ENCODE measurements at regions not wholly inside any gene's neighbourhood (a gene's known extent, or its start where the extent isn't known, plus 50 kb on each side); places are given as distances from the start of the nearest gene placed in this dataset.

GRCh38 chr12:19896041-19896440, 456.7 kb downstream of the AEBP2 start (continued):
- TF ChIP-seq MAX (IDR thresholded peaks at IDR 0.05) (no peak), EGR1 (IDR thresholded peaks at IDR 0.05; ENCODE audit: low read depth in 2 of 2) (no peak), GABPA (IDR thresholded peaks at IDR 0.05 in 1 of 2, conservative IDR thresholded peaks at IDR 0.05 in 1 of 2) (no peak)

GRCh38 chr12:19896534-19896933, 457.2 kb downstream of the AEBP2 start:
- Histone ChIP-seq H3K27me3 (ENCODE audit: control insufficient read depth in 4 of 4, insufficient read depth in 4 of 4, low read length in 3 of 4) (no peaks in the 10 kb centered on the region), H3K4me1 (ENCODE audit: control insufficient read depth in 4 of 4, insufficient read depth in 4 of 4, low read length in 3 of 4) (peaks cover 0 to 3% (median 0%) of the 10 kb centered on the region in 4 donors), H3K9ac (ENCODE audit: low read depth in 1 of 2, low read length in 2 of 2) (no peak overlapping the region), H3K9me3 (ENCODE audit: control insufficient read depth in 4 of 4, low read length in 3 of 4) (peaks cover 0 to 1% (median 0%) of the 10 kb centered on the region in 4 donors), H3K36me3 (ENCODE audit: control insufficient read depth in 4 of 4, insufficient read depth in 3 of 4, low read depth in 1 of 4, low read length in 3 of 4) (no peaks in the 10 kb centered on the region), H3K4me3 (ENCODE audit: low read depth in 1 of 3, low read length in 3 of 3) (no peak overlapping the region), H3K27ac (ENCODE audit: low read depth in 1 of 2, low read length in 2 of 2) (no peak overlapping the region)
- WGBS, result 77% methylated on average over 3 of the region's 3 CpGs
- no peak for DNase-seq (ENCODE audit: low spot score)
- TF ChIP-seq CTCF (IDR thresholded peaks at IDR 0.05; ENCODE audit: low read depth, low read length, missing input control) (no peak), JUND (IDR thresholded peaks at IDR 0.05) (no peak), EGR1 (IDR thresholded peaks at IDR 0.05; ENCODE audit: low read depth in 2 of 2) (no peak), RXRA (IDR thresholded peaks at IDR 0.05) (no peak), YY1 (IDR thresholded peaks at IDR 0.05) (no peak), RAD21 (IDR thresholded peaks at IDR 0.05) (no peak), FOXA1 (IDR thresholded peaks at IDR 0.05) (no peak), ATF3 (IDR thresholded peaks at IDR 0.05) (no peak), NR2F2 (IDR thresholded peaks at IDR 0.05) (no peak), FOXA2 (IDR thresholded peaks at IDR 0.05) (no peak), ZBTB33 (IDR thresholded peaks at IDR 0.05) (no peak), TAF1 (conservative IDR thresholded peaks at IDR 0.05) (no peak)

- WGBS, result 74% methylated on average over 2 of the region's 2 CpGs
- peaks cover 0 to 1% (median 0%) of the 10 kb centered on the region in 4 donors for H3K9me3 ChIP-seq (ENCODE audit: control insufficient read depth in 4 of 4, low read length in 3 of 4)
- no peak overlapping the region for H3K9ac ChIP-seq (ENCODE audit: low read depth in 1 of 2, low read length in 2 of 2)
- H3K4me1 ChIP-seq (ENCODE audit: control insufficient read depth in 4 of 4, insufficient read depth in 4 of 4, low read length in 3 of 4), result no peaks in the 10 kb centered on the region
- H3K27ac ChIP-seq (ENCODE audit: low read depth in 1 of 2, low read length in 2 of 2), result no peak overlapping the region
- H3K4me3 ChIP-seq (ENCODE audit: low read depth in 1 of 3, low read length in 3 of 3), result no peak overlapping the region
- no peak for DNase-seq (ENCODE audit: low spot score)
- H3K36me3 ChIP-seq (ENCODE audit: control insufficient read depth in 4 of 4, insufficient read depth in 3 of 4, low read depth in 1 of 4, low read length in 3 of 4), result no peaks in the 10 kb centered on the region
- H3K27me3 ChIP-seq (ENCODE audit: control insufficient read depth in 4 of 4, insufficient read depth in 4 of 4, low read length in 3 of 4), result no peaks in the 10 kb centered on the region
- TF ChIP-seq ZBTB33 (IDR thresholded peaks at IDR 0.05) (no peak), SP1 (IDR thresholded peaks at IDR 0.05) (no peak), JUND (IDR thresholded peaks at IDR 0.05) (no peak), CTCF (IDR thresholded peaks at IDR 0.05; ENCODE audit: low read depth, low read length, missing input control) (no peak), HNF4A (conservative IDR thresholded peaks at IDR 0.05) (no peak), RXRA (IDR thresholded peaks at IDR 0.05) (no peak), GABPA (IDR thresholded peaks at IDR 0.05 in 1 of 2, conservative IDR thresholded peaks at IDR 0.05 in 1 of 2) (no peak), YY1 (IDR thresholded peaks at IDR 0.05) (no peak), RAD21 (IDR thresholded peaks at IDR 0.05) (no peak), FOXA2 (IDR thresholded peaks at IDR 0.05) (no peak), TAF1 (conservative IDR thresholded peaks at IDR 0.05) (no peak), EGR1 (IDR thresholded peaks at IDR 0.05; ENCODE audit: low read depth in 2 of 2) (no peak), MAX (IDR thresholded peaks at IDR 0.05) (no peak), HNF4G (IDR thresholded peaks at IDR 0.05) (no peak), ATF3 (IDR thresholded peaks at IDR 0.05) (no peak)
These were observed 458.7 kb downstream of the AEBP2 start for GRCh38 chr12:19897900-19898408.
